HCT116 (cell line): ENCODE measurements at regions not wholly inside any gene's neighbourhood (a gene's known extent, or its start where the extent isn't known, plus 50 kb on each side); places are given as distances from the start of the nearest gene placed in this dataset.

Experiments used
- ATAC-seq: fragments of 200-7000 bp; cut with Tn5 transposase; 2 replicates; pipeline ENCODE4 v1.9.1; 2020; ENCODE audit warnings: mild to moderate bottlenecking, moderate library complexity
- BruUV-seq: library from RNA; stranded (reverse); fragments of 400-500 nt; replicated peaks from 2 replicates; lab custom pipeline; 2021; lab: Mats Ljungman, UMichigan
- CTCF ChIA-PET: fragments of 300-600 bp; sonication (Branson Sonifier 250); formaldehyde crosslinking; loops from one replicate; lab custom pipeline; 2021; ENCODE audit warnings: antibody characterized with exemption; lab: Charles Lee
- POLR2A ChIA-PET: fragments of 300-600, 350-600 bp; sonication (Branson Sonifier 250); formaldehyde crosslinking; loops from one replicate; lab custom pipeline; 2021; ENCODE audit warnings: antibody characterized with exemption; lab: Charles Lee
- RAD21 ChIA-PET, 2 experiments: fragments of 300-600 bp; sonication (Branson Sonifier 250); formaldehyde crosslinking; loops; one replicate each; lab custom pipeline; 2023; ENCODE audit warnings: low total read pairs in 2 of 2; ENCODE audit not compliant: uncharacterized antibody in 2 of 2, unreplicated experiment in 2 of 2, low non-redundant PET in 1 of 2; lab: Charles Lee
- DNase-seq: peaks from one replicate; pipeline ENCODE4 v3.0.0-alpha.2; 2010; ENCODE audit warnings: low read depth, low spot score
- H2AFZ ChIP-seq: fragments of 200-600 bp; shearing (Covaris generic), sonication (generic); 2 replicates; pipeline ENCODE4 v1.6.1; 2017; ENCODE audit warnings: low read depth, mixed run types, mixed read lengths, antibody characterized with exemption, low read length; ENCODE audit not compliant: poor library complexity, severe bottlenecking
- H3K27ac ChIP-seq: 2 replicates; pipeline ENCODE4 v1.5.1; 2012; ENCODE audit warnings: low read depth, low read length
- H3K27me3 ChIP-seq: fragments of 200-600 bp; sonication (generic); 2 replicates; pipeline ENCODE4 v1.6.1; 2016; ENCODE audit warnings: mixed run types, low read length, mixed read lengths; ENCODE audit not compliant: insufficient read depth
- H3K36me3 ChIP-seq, 2 experiments: fragments of 200-500 bp in 1 of 2; fragments of 200-600 bp in 1 of 2; sonication (Bioruptor generic) in 1 of 2; sonication (generic) in 1 of 2; 2 replicates each; pipeline versions ENCODE4 v1.5.1 to v1.6.1; 2014 to 2016; ENCODE audit warnings: low read length in 2 of 2, inconsistent platforms in 1 of 2, mixed read lengths in 1 of 2, mixed run types in 1 of 2; ENCODE audit not compliant: insufficient read depth in 2 of 2, control insufficient read depth in 1 of 2
- H3K4me1 ChIP-seq, 2 experiments: fragments of 200-600 bp in 1 of 2; sonication (generic) in 1 of 2; 2 replicates each; pipeline versions ENCODE4 v1.5.1 to v1.6.1; 2012 to 2017; ENCODE audit warnings: low read length in 2 of 2, inconsistent platforms in 1 of 2, mild to moderate bottlenecking in 1 of 2, mixed read lengths in 1 of 2, mixed run types in 1 of 2, moderate library complexity in 1 of 2; ENCODE audit not compliant: insufficient read depth in 2 of 2, control insufficient read depth in 1 of 2
- H3K4me2 ChIP-seq: fragments of 200-600 bp; sonication (generic); 2 replicates; pipeline ENCODE4 v1.6.1; 2017; ENCODE audit warnings: mixed run types, low read length, mixed read lengths
- H3K4me3 ChIP-seq, 2 experiments: fragments of 200-600 bp in 1 of 2; sonication (generic) in 1 of 2; replicated peaks in 1 of 2; 2 replicates each; pipeline ENCODE4 v1.5.1; 2011 to 2016; ENCODE audit warnings: low read length in 2 of 2, control low read depth in 1 of 2, low read depth in 1 of 2, mild to moderate bottlenecking in 1 of 2, mixed read lengths in 1 of 2, mixed run types in 1 of 2
- H3K79me2 ChIP-seq: fragments of 200-600 bp; sonication (generic); 2 replicates; pipeline ENCODE4 v1.6.1; 2017; ENCODE audit warnings: mild to moderate bottlenecking, mixed run types, low read length, moderate library complexity, mixed read lengths; ENCODE audit not compliant: insufficient read depth
- H3K9ac ChIP-seq: fragments of 200-600 bp; sonication (generic); 2 replicates; pipeline ENCODE4 v1.6.1; 2016; ENCODE audit warnings: low read length, mixed read lengths
- H3K9me2 ChIP-seq: fragments of 200-600 bp; sonication (generic), shearing (Covaris generic); 2 replicates; pipeline ENCODE4 v1.6.1; 2017; ENCODE audit warnings: mixed run types, mild to moderate bottlenecking, moderate library complexity; ENCODE audit not compliant: insufficient read depth
- H3K9me3 ChIP-seq, 2 experiments: fragments of 200-500 bp in 1 of 2; fragments of 200-600 bp in 1 of 2; sonication (Bioruptor generic) in 1 of 2; sonication (generic) in 1 of 2; 2 replicates each; pipeline ENCODE4 v1.6.1; 2014 to 2017; ENCODE audit warnings: low read length in 2 of 2, mixed read lengths in 2 of 2, inconsistent platforms in 1 of 2, low read depth in 1 of 2, mild to moderate bottlenecking in 1 of 2, mixed run types in 1 of 2, moderate library complexity in 1 of 2; ENCODE audit not compliant: control insufficient read depth in 1 of 2, insufficient read depth in 1 of 2
- H4K20me1 ChIP-seq: fragments of 200-600 bp; sonication (generic), shearing (Covaris generic); 2 replicates; pipeline ENCODE4 v1.6.1; 2017; ENCODE audit warnings: mixed run types, mild to moderate bottlenecking, moderate library complexity; ENCODE audit not compliant: insufficient read depth
- ATF3 ChIP-seq: IDR thresholded peaks from 2 replicates; pipeline ENCODE4 v1.6.1; 2012
- CBX3 ChIP-seq: IDR thresholded peaks from 2 replicates; pipeline ENCODE4 v1.6.1; 2012; ENCODE audit warnings: low read depth
- CTCF ChIP-seq, 3 experiments: fragments of 200-600 bp in 1 of 3; sonication (generic) in 1 of 3; IDR thresholded peaks in 2 of 3; conservative IDR thresholded peaks in 1 of 3; 2 replicates each; pipeline ENCODE4 v1.5.1; 2012 to 2017; ENCODE audit warnings: low read depth in 2 of 3, low read length in 2 of 3, antibody characterized with exemption in 1 of 3, borderline replicate concordance in 1 of 3, control low read depth in 1 of 3, mild to moderate bottlenecking in 1 of 3, mixed read lengths in 1 of 3, mixed run types in 1 of 3, moderate library complexity in 1 of 3; ENCODE audit not compliant: insufficient read depth in 1 of 3
- EGR1 ChIP-seq: IDR thresholded peaks from 2 replicates; pipeline ENCODE4 v1.6.1; 2012; ENCODE audit warnings: low read depth
- ELF1 ChIP-seq: IDR thresholded peaks from 2 replicates; pipeline ENCODE4 v1.6.1; 2012; ENCODE audit warnings: low read depth, borderline replicate concordance
- JUND ChIP-seq: IDR thresholded peaks from 2 replicates; pipeline ENCODE4 v1.6.1; 2012
- SIN3A ChIP-seq: IDR thresholded peaks from 2 replicates; pipeline ENCODE4 v1.6.1; 2012; ENCODE audit warnings: low read depth
- TCF7L2 ChIP-seq: IDR thresholded peaks from 2 replicates; pipeline ENCODE4 v1.7.0; 2011; ENCODE audit warnings: borderline replicate concordance, inconsistent platforms; ENCODE audit not compliant: insufficient read depth, insufficient read length; ENCODE audit errors: extremely low read depth
- YY1 ChIP-seq: IDR thresholded peaks from 2 replicates; pipeline ENCODE4 v1.6.1; 2011; ENCODE audit warnings: low read length, low read depth, moderate library complexity, mild to moderate bottlenecking; ENCODE audit not compliant: insufficient replicate concordance; ENCODE audit errors: extremely low read depth
- ZBTB33 ChIP-seq: IDR thresholded peaks from 2 replicates; pipeline ENCODE4 v1.6.1; 2011; ENCODE audit warnings: mild to moderate bottlenecking, low read length, moderate library complexity; ENCODE audit not compliant: insufficient replicate concordance; ENCODE audit errors: extremely low read depth
- ZNF274 ChIP-seq: fragments of 200-500 bp; sonication (Bioruptor generic); IDR thresholded peaks from 2 replicates; pipeline ENCODE4 v1.6.1; 2014; ENCODE audit warnings: mild to moderate bottlenecking, low read depth, low read length, inconsistent platforms
- intact Hi-C: fragments of 100-400 bp; cut with micrococcal nuclease; formaldehyde crosslinking; loops from 2 replicates; pipeline ENCODE4 v1.10.0; 2022

- H3K36me3 ChIP-seq: no peaks in the 10 kb centered on the region
- no peaks in the 10 kb centered on the region for H3K9me3 ChIP-seq
- H3K4me2 ChIP-seq: no peak overlapping the region
- H3K79me2 ChIP-seq: no peaks in the 10 kb centered on the region
- H3K27ac ChIP-seq: no peak overlapping the region
- ATAC-seq: no peak
- no peaks in the 10 kb centered on the region for H3K27me3 ChIP-seq
- RAD21 ChIA-PET: no interaction called here
- H3K9me2 ChIP-seq: no peaks in the 10 kb centered on the region
- no peak overlapping the region for H2AFZ ChIP-seq
- H3K4me1 ChIP-seq: peaks cover 33 to 42% of the 10 kb centered on the region in 2 experiments
- CTCF ChIA-PET: interaction anchor here (1.1 kb wide), 1 partner anchor 92 kb away, joined by 3 read pairs; no protein-coding TSS in a partner anchor
- no TSS peak for BruUV-seq
- no peak overlapping the region for H3K4me3 ChIP-seq
- H4K20me1 ChIP-seq: no peaks in the 10 kb centered on the region
- no peak overlapping the region for H3K9ac ChIP-seq
- TF ChIP-seq ATF3: no peak
- TF ChIP-seq EGR1: no peak
- no peak for TF ChIP-seq ELF1
- no peak for TF ChIP-seq JUND
- no peak for TF ChIP-seq ZBTB33
- no peak for TF ChIP-seq YY1
- TF ChIP-seq CTCF (IDR thresholded peaks at IDR 0.05 in 2 of 3, conservative IDR thresholded peaks at IDR 0.05 in 1 of 3; ENCODE audit: borderline replicate concordance in 1 of 3, insufficient read depth in 1 of 3, low read depth in 2 of 3, low read length in 2 of 3): no peak
- no peak for TF ChIP-seq TCF7L2
- TF ChIP-seq ZNF274: no peak
- TF ChIP-seq CBX3: no peak
- no peak for TF ChIP-seq SIN3A
- TF ChIP-seq, all 23 proteins: peak for 0
- POLR2A ChIA-PET: no interaction called here
- intact Hi-C loops: no loop called here
- DNase-seq: no peak
Observed at GRCh38 chr3:124597273-124597672, 133.0 kb upstream of the UMPS start.
